Ishikawa (cell line): ENCODE measurements at regions not wholly inside any gene's neighbourhood (a gene's known extent, or its start where the extent isn't known, plus 50 kb on each side); places are given as distances from the start of the nearest gene placed in this dataset.

ENCODE experiments used
- CEBPB ChIP-seq: IDR thresholded peaks from 2 replicates; pipeline ENCODE4 v1.6.1; 2012
- CREB1 ChIP-seq: IDR thresholded peaks from 2 replicates; pipeline ENCODE4 v1.6.1; 2012; ENCODE audit warnings: low read depth
- EGR1 ChIP-seq: IDR thresholded peaks from 2 replicates; pipeline ENCODE4 v1.6.1; 2012
- EP300 ChIP-seq: IDR thresholded peaks from 2 replicates; pipeline ENCODE4 v1.6.1; 2012; ENCODE audit warnings: borderline replicate concordance
- MAX ChIP-seq: IDR thresholded peaks from 2 replicates; pipeline ENCODE4 v1.6.1; 2012
- NFIC ChIP-seq: IDR thresholded peaks from 2 replicates; pipeline ENCODE4 v1.6.1; 2012
- RAD21 ChIP-seq: IDR thresholded peaks from 2 replicates; pipeline ENCODE4 v1.6.1; 2012; ENCODE audit warnings: low read depth
- REST ChIP-seq: IDR thresholded peaks from 2 replicates; pipeline ENCODE4 v1.6.1; 2012; ENCODE audit warnings: low read depth, mild to moderate bottlenecking
- TAF1 ChIP-seq: IDR thresholded peaks from 2 replicates; pipeline ENCODE4 v1.6.1; 2012; ENCODE audit warnings: low read depth, mild to moderate bottlenecking
- TCF12 ChIP-seq: IDR thresholded peaks from 2 replicates; pipeline ENCODE4 v1.6.1; 2012; ENCODE audit warnings: low read depth
- TEAD4 ChIP-seq: IDR thresholded peaks from 2 replicates; pipeline ENCODE4 v1.6.1; 2012
- USF1 ChIP-seq: IDR thresholded peaks from 2 replicates; pipeline ENCODE4 v1.6.1; 2012
- YY1 ChIP-seq: IDR thresholded peaks from 2 replicates; pipeline ENCODE4 v1.6.1; 2012; ENCODE audit warnings: low read depth
- ZBTB7A ChIP-seq: IDR thresholded peaks from 2 replicates; pipeline ENCODE4 v1.6.1; 2012; ENCODE audit warnings: low read depth

- no peak for TF ChIP-seq USF1
- TF ChIP-seq EP300 = no peak
- no peak for TF ChIP-seq CREB1
- TF ChIP-seq TCF12 = no peak
- no peak for TF ChIP-seq MAX
- no peak for TF ChIP-seq CEBPB
- TF ChIP-seq NFIC = no peak
- TF ChIP-seq RAD21 = no peak
- no peak for TF ChIP-seq YY1
- TF ChIP-seq TAF1 = no peak
- no peak for TF ChIP-seq ZBTB7A
- TF ChIP-seq REST = no peak
- TF ChIP-seq EGR1 = no peak
- TF ChIP-seq TEAD4 = no peak
Observed at GRCh38 chr1:242692988-242693387, 168.5 kb upstream of the PLD5 start.
